HFF-Myc (cell line): ENCODE measurements at regions not wholly inside any gene's neighbourhood (a gene's known extent, or its start where the extent isn't known, plus 50 kb on each side); places are given as distances from the start of the nearest gene placed in this dataset.

Experiments
- DNase-seq: peaks from one replicate; pipeline ENCODE4 v3.0.0-alpha.2; 2011; ENCODE audit warnings: low read depth; ENCODE audit errors: extremely low read depth
- H3K4me3 ChIP-seq: replicated peaks from 2 replicates; pipeline ENCODE4 v1.5.1; 2011; ENCODE audit warnings: low read depth, mild to moderate bottlenecking, control low read depth, low read length
- CTCF ChIP-seq: IDR thresholded peaks from 2 replicates; pipeline ENCODE4 v1.5.1; 2012; ENCODE audit warnings: mild to moderate bottlenecking, low read depth, low read length, control low read depth; ENCODE audit errors: missing control alignments

- no peak for TF ChIP-seq CTCF
- no peak overlapping the region for H3K4me3 ChIP-seq
- DNase-seq: no peak
Measured at GRCh38 chr7:131908714-131909113, 352.3 kb upstream of the PODXL start.

GRCh38 chr7:131905471-131905973, 349.1 kb upstream of the PODXL start:
- no peak overlapping the region for H3K4me3 ChIP-seq
- DNase-seq: no peak
- TF ChIP-seq CTCF: no peak

- DNase-seq: no peak
- no peak for TF ChIP-seq CTCF
- H3K4me3 ChIP-seq: no peak overlapping the region
Measured at GRCh38 chr7:131904760-131905327, 348.4 kb upstream of the PODXL start.

- TF ChIP-seq CTCF: no peak
- H3K4me3 ChIP-seq: no peak overlapping the region
- no peak for DNase-seq
Measured at GRCh38 chr7:131903315-131903714, 346.9 kb upstream of the PODXL start.

- H3K4me3 ChIP-seq: no peak overlapping the region
- DNase-seq: no peak
- TF ChIP-seq CTCF: no peak
Measured at GRCh38 chr7:131900785-131901287, 344.4 kb upstream of the PODXL start.

GRCh38 chr7:131899271-131900030, 343.0 kb upstream of the PODXL start:
- no peak overlapping the region for H3K4me3 ChIP-seq
- no peak for TF ChIP-seq CTCF
- DNase-seq: no peak
